ENCODE measurements at regions not wholly inside any gene's neighbourhood (a gene's known extent, or its start where the extent isn't known, plus 50 kb on each side); places are given as distances from the start of the nearest gene placed in this dataset.
"Not testable (repeated sequence)": the region's sequence is repeated elsewhere in the genome, so short reads cannot be mapped to it uniquely, and the experiment has no call there.

DNA sequence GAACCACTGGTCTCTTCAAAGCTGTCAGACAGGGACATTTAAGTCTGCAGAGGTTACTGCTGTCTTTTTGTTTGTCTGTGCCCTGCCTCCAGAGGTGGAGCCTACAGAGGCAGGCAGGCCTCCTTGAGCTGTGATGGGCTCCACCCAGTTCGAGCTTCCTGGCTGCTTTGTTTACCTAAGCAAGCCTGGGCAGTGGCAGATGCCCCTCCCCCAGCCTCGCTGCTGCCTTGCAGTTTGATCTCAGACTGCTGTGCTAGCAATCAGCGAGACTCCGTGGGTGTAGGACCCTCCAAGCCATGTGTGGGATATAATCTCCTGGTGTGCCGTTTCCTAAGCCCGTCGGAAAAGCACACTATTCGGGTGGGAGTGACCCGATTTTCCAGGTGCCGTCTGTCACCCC, 1243.2 kb upstream of the CRIM1 start:
- TF ChIP-seq, protein P1, sequence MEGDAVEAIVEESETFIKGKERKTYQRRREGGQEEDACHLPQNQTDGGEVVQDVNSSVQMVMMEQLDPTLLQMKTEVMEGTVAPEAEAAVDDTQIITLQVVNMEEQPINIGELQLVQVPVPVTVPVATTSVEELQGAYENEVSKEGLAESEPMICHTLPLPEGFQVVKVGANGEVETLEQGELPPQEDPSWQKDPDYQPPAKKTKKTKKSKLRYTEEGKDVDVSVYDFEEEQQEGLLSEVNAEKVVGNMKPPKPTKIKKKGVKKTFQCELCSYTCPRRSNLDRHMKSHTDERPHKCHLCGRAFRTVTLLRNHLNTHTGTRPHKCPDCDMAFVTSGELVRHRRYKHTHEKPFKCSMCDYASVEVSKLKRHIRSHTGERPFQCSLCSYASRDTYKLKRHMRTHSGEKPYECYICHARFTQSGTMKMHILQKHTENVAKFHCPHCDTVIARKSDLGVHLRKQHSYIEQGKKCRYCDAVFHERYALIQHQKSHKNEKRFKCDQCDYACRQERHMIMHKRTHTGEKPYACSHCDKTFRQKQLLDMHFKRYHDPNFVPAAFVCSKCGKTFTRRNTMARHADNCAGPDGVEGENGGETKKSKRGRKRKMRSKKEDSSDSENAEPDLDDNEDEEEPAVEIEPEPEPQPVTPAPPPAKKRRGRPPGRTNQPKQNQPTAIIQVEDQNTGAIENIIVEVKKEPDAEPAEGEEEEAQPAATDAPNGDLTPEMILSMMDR (IDR thresholded peaks at IDR 0.05) = not testable (repeated sequence)
- not testable (repeated sequence) for TF ChIP-seq POLR2A (IDR thresholded peaks at IDR 0.05)
